PC-3 (cell line): ENCODE measurements at regions not wholly inside any gene's neighbourhood (a gene's known extent, or its start where the extent isn't known, plus 50 kb on each side); places are given as distances from the start of the nearest gene placed in this dataset.
A peak's percentile ranks its signal among the peaks of the same experiment; 100 is the strongest.

Experiments
- ATAC-seq: fragments of 200-7000 bp; cut with Tn5 transposase; 2 replicates; pipeline ENCODE4 v1.9.1; 2020; ENCODE audit warnings: mild to moderate bottlenecking, moderate library complexity
- BruUV-seq: library from RNA; stranded (reverse); fragments of 400-500 nt; replicated peaks from 2 replicates; lab custom pipeline; 2021; lab: Mats Ljungman, UMichigan
- CTCF ChIA-PET: fragments of 300-600 bp; sonication (Branson Sonifier 250); formaldehyde crosslinking; loops from one replicate; lab custom pipeline; 2022; ENCODE audit warnings: antibody characterized with exemption; lab: Charles Lee
- POLR2A ChIA-PET: fragments of 300-600 bp; sonication (Branson Sonifier 250); formaldehyde crosslinking; loops from one replicate; lab custom pipeline; 2022; ENCODE audit warnings: antibody characterized with exemption; ENCODE audit not compliant: unreplicated experiment; lab: Charles Lee
- DNase-seq: peaks from one replicate; pipeline ENCODE4 v3.0.0-alpha.2; 2015
- H2AFZ ChIP-seq: fragments of 300-600 bp; sonication (generic); 2 replicates; pipeline ENCODE4 v1.6.0; 2016; ENCODE audit warnings: antibody characterized with exemption, low read length
- H3F3A ChIP-seq: fragments of 300-600 bp; sonication (generic); one replicate; pipeline ENCODE4 v1.6.0; 2017; ENCODE audit warnings: antibody characterized with exemption, low read length, control low read depth, mild to moderate bottlenecking; ENCODE audit not compliant: unreplicated experiment
- H3K27ac ChIP-seq: fragments of 300-600 bp; sonication (generic); 2 replicates; pipeline ENCODE4 v1.5.1; 2016; ENCODE audit warnings: mild to moderate bottlenecking, low read length
- H3K27me3 ChIP-seq: fragments of 300-600 bp; sonication (generic); 2 replicates; pipeline ENCODE4 v1.6.1; 2016; ENCODE audit warnings: low read length, mixed read lengths
- H3K36me3 ChIP-seq: fragments of 300-600 bp; sonication (generic); 2 replicates; pipeline ENCODE4 v1.6.1; 2016; ENCODE audit warnings: low read depth, mixed run types, low read length, mixed read lengths
- H3K4me1 ChIP-seq: fragments of 300-600 bp; sonication (generic); 2 replicates; pipeline ENCODE4 v1.5.1; 2016; ENCODE audit warnings: low read length; ENCODE audit not compliant: insufficient read depth
- H3K4me2 ChIP-seq: fragments of 300-600 bp; sonication (generic); 2 replicates; pipeline ENCODE4 v1.6.0; 2016; ENCODE audit warnings: low read length
- H3K4me3 ChIP-seq: fragments of 300-600 bp; sonication (generic); 2 replicates; pipeline ENCODE4 v1.5.1; 2016; ENCODE audit warnings: mild to moderate bottlenecking, low read length, mixed read lengths
- H3K79me2 ChIP-seq: fragments of 300-600 bp; sonication (generic); 2 replicates; pipeline ENCODE4 v1.6.1; 2017; ENCODE audit warnings: low read length, mixed read lengths
- H3K9ac ChIP-seq: fragments of 300-600 bp; sonication (generic); 2 replicates; pipeline ENCODE4 v1.6.0; 2016; ENCODE audit warnings: mild to moderate bottlenecking, low read length
- H3K9me2 ChIP-seq: fragments of 300-600 bp; sonication (generic); replicated peaks from 2 replicates; pipeline ENCODE4 v1.6.1; 2016; ENCODE audit warnings: mixed run types, low read length, mixed read lengths
- H3K9me3 ChIP-seq: fragments of 300-600 bp; sonication (generic); 2 replicates; pipeline ENCODE4 v1.6.1; 2016; ENCODE audit warnings: low read length, mixed read lengths
- H4K20me1 ChIP-seq: fragments of 300-600 bp; sonication (generic); 2 replicates; pipeline ENCODE4 v1.6.1; 2016; ENCODE audit warnings: low read length, mixed read lengths
- CTCF ChIP-seq: fragments of 300-600 bp; sonication (generic); conservative IDR thresholded peaks from 2 replicates; pipeline ENCODE4 v1.5.1; 2017; ENCODE audit warnings: antibody characterized with exemption, low read depth, mild to moderate bottlenecking, low read length
- EZH2 ChIP-seq: fragments of 300-600 bp; sonication (generic); IDR thresholded peaks from one replicate; pipeline ENCODE4 v1.6.1; 2017; ENCODE audit warnings: antibody characterized with exemption, mild to moderate bottlenecking, low read length; ENCODE audit not compliant: unreplicated experiment
- EZH2phosphoT487 ChIP-seq: fragments of 300-600 bp; sonication (generic); IDR thresholded peaks from 2 replicates; pipeline ENCODE4 v1.6.1; 2018; ENCODE audit warnings: mild to moderate bottlenecking, antibody characterized with exemption, low read length, borderline replicate concordance
- intact Hi-C: fragments of 100-400 bp; cut with micrococcal nuclease; formaldehyde crosslinking; loops from 2 replicates; pipeline ENCODE4 v1.9.0; 2023

GRCh38 chr14:83419420-83419819 is 1885.8 kb upstream of the SEL1L start:
- BruUV-seq: no TSS peak
- DNase-seq (no peak), ATAC-seq (no peak)

GRCh38 chr14:83421711-83422110 is 1888.1 kb upstream of the SEL1L start:
- CTCF ChIA-PET: no interaction called here
- Histone ChIP-seq H3K9me2 (no peaks in the 10 kb centered on the region), H3K27me3 (no peaks in the 10 kb centered on the region), H3F3A (no peaks in the 10 kb centered on the region), H3K4me2 (no peak overlapping the region), H2AFZ (no peak overlapping the region), H3K9ac (no peak overlapping the region), H3K9me3 (peaks cover 21% of the 10 kb centered on the region; the same call in 1 of the 2 replicates), H4K20me1 (no peaks in the 10 kb centered on the region), H3K36me3 (no peaks in the 10 kb centered on the region), H3K4me1 (no peaks in the 10 kb centered on the region), H3K4me3 (no peak overlapping the region), H3K79me2 (no peaks in the 10 kb centered on the region), H3K27ac (no peak overlapping the region)
- POLR2A ChIA-PET: no interaction called here
- BruUV-seq: no TSS peak
- intact Hi-C loops: no loop called here
- ATAC-seq: no peak
- DNase-seq: no peak
- TF ChIP-seq EZH2 (no peak), EZH2phosphoT487 (no peak), CTCF (no peak)

More at GRCh38 chr14:83419420-83419819, 1885.8 kb upstream of the SEL1L start:
- peaks cover 13% of the 10 kb centered on the region; the same call in 1 of the 2 replicates for H3K9me3 ChIP-seq
- ChIA-PET CTCF (no interaction called here), POLR2A (no interaction called here)
- H3K4me3 ChIP-seq: no peak overlapping the region
- no peaks in the 10 kb centered on the region for H3K27me3 ChIP-seq
- TF ChIP-seq EZH2 (no peak), CTCF (no peak), EZH2phosphoT487 (no peak)
- intact Hi-C loops: loop anchor here (5.0 kb wide), 1 partner anchor 387 kb away; no protein-coding TSS in a partner anchor
- no peaks in the 10 kb centered on the region for H3F3A ChIP-seq
- H3K4me1 ChIP-seq: no peaks in the 10 kb centered on the region
- no peaks in the 10 kb centered on the region; the same call in 1 of the 2 replicates for H3K9me2 ChIP-seq
- no peak overlapping the region for H3K9ac ChIP-seq
- no peak overlapping the region for H3K4me2 ChIP-seq
- no peak overlapping the region for H2AFZ ChIP-seq
- no peaks in the 10 kb centered on the region for H3K36me3 ChIP-seq
- H3K27ac ChIP-seq: no peak overlapping the region
- H3K79me2 ChIP-seq: no peaks in the 10 kb centered on the region
- H4K20me1 ChIP-seq: no peaks in the 10 kb centered on the region

- H3K27ac ChIP-seq: no peak overlapping the region
- H3K79me2 ChIP-seq: no peaks in the 10 kb centered on the region
- no peak for ATAC-seq
- no peak overlapping the region for H3K4me3 ChIP-seq
- H3K9ac ChIP-seq: no peak overlapping the region
- peak; percentile 33 for DNase-seq
- H3K4me2 ChIP-seq: no peak overlapping the region
- TF ChIP-seq EZH2phosphoT487: no peak
- no peak for TF ChIP-seq EZH2
- TF ChIP-seq CTCF: no peak
- H3F3A ChIP-seq: no peaks in the 10 kb centered on the region
- no peaks in the 10 kb centered on the region for H3K27me3 ChIP-seq
- H2AFZ ChIP-seq: no peak overlapping the region
- H3K4me1 ChIP-seq: no peaks in the 10 kb centered on the region
- no peaks in the 10 kb centered on the region for H3K9me2 ChIP-seq
- ChIA-PET CTCF (no interaction called here), POLR2A (no interaction called here)
- H4K20me1 ChIP-seq: no peaks in the 10 kb centered on the region
- peaks cover 25% of the 10 kb centered on the region; the same call in 1 of the 2 replicates for H3K9me3 ChIP-seq
- no TSS peak for BruUV-seq
- intact Hi-C loops: no loop called here
- no peaks in the 10 kb centered on the region for H3K36me3 ChIP-seq
These were observed 1891.5 kb upstream of the SEL1L start for GRCh38 chr14:83425138-83425537.
